Kidney epithelial cell (primary cell): ENCODE measurements at regions not wholly inside any gene's neighbourhood (a gene's known extent, or its start where the extent isn't known, plus 50 kb on each side); places are given as distances from the start of the nearest gene placed in this dataset.

Source experiments
- DNase-seq: peaks from one replicate; pipeline ENCODE4 v3.0.0-alpha.2; 2010; ENCODE audit warnings: low read depth
- H3K27me3 ChIP-seq: 2 replicates; pipeline ENCODE4 v1.6.0; 2011; ENCODE audit warnings: low read length; ENCODE audit not compliant: control insufficient read depth, insufficient read depth
- H3K36me3 ChIP-seq: 2 replicates; pipeline ENCODE4 v1.5.1; 2011; ENCODE audit warnings: low read length; ENCODE audit not compliant: control insufficient read depth, insufficient read depth
- H3K4me3 ChIP-seq: 2 replicates; pipeline ENCODE4 v1.5.1; 2011; ENCODE audit warnings: low read depth, mild to moderate bottlenecking, control low read depth, low read length
- TF ChIP-seq, protein P1 (sequence below): IDR thresholded peaks from 2 replicates; pipeline ENCODE4 v1.5.1; 2011; ENCODE audit warnings: mild to moderate bottlenecking, moderate library complexity, low read length, control low read depth, inconsistent platforms; ENCODE audit not compliant: insufficient read depth, poor library complexity, severe bottlenecking

DNA sequence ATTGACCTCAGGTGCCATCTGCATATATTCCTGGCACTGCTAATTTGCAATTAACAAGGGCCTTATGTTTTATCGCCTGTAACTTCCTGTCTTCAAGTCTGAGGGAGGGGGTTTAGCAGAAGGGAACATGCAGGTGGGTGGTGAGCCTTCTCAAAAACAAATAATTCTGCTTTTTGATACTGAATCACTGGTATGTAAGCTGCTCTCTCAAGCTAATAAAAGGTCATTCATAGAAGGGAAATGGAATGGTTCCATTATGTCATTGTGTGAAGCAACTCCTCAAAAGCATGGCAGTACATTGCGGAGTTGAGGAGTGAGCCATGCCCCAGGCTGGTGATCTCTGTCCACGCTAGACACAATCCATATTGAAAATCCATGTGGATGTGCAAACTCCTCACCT is 414.8 kb upstream of the ID2 start:
- no peak for DNase-seq
- H3K36me3 ChIP-seq: no peaks in the 10 kb centered on the region
- no peak overlapping the region for H3K4me3 ChIP-seq
- TF ChIP-seq, protein P1, sequence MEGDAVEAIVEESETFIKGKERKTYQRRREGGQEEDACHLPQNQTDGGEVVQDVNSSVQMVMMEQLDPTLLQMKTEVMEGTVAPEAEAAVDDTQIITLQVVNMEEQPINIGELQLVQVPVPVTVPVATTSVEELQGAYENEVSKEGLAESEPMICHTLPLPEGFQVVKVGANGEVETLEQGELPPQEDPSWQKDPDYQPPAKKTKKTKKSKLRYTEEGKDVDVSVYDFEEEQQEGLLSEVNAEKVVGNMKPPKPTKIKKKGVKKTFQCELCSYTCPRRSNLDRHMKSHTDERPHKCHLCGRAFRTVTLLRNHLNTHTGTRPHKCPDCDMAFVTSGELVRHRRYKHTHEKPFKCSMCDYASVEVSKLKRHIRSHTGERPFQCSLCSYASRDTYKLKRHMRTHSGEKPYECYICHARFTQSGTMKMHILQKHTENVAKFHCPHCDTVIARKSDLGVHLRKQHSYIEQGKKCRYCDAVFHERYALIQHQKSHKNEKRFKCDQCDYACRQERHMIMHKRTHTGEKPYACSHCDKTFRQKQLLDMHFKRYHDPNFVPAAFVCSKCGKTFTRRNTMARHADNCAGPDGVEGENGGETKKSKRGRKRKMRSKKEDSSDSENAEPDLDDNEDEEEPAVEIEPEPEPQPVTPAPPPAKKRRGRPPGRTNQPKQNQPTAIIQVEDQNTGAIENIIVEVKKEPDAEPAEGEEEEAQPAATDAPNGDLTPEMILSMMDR: no peak
- no peaks in the 10 kb centered on the region for H3K27me3 ChIP-seq

- TF ChIP-seq, protein P1: no peak
- no peak for DNase-seq
Measured at GRCh38 chr2:8267721-8268120, 414.1 kb upstream of the ID2 start.

DNA sequence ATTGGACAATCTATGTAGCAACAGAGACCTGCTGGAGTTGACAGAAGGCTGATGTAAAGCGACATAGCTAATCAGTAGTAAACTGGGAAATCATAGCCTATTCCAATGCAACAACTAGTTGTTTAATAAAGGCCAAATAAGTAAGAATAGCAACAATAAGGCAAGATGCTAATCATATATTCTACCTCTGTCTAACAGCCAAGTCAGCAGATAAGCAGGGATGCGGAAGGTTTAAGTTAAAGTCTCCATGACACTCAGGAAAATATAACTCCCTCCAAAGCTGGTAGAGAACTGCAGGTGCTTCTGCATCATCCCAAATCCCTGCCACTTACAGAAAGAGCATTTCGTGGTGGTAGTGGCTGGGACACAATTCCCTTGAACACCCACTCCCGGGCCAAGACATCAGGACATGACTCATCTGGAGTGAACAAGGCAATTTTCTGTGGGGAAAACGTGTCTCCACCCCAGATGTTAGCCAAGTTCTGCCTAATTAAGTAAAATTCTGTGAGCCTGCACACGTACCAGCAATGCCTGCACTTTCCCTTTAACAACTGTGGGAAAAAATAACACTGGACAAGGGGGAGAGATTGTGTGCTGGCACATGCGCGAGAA is 413.6 kb upstream of the ID2 start:
- H3K27me3 ChIP-seq: no peaks in the 10 kb centered on the region
- TF ChIP-seq, protein P1: no peak
- H3K4me3 ChIP-seq: no peak overlapping the region
- no peaks in the 10 kb centered on the region for H3K36me3 ChIP-seq
- DNase-seq: no peak

More at GRCh38 chr2:8267721-8268120, 414.1 kb upstream of the ID2 start:
- Histone ChIP-seq H3K27me3 (no peaks in the 10 kb centered on the region), H3K36me3 (no peaks in the 10 kb centered on the region), H3K4me3 (no peak overlapping the region)

DNA sequence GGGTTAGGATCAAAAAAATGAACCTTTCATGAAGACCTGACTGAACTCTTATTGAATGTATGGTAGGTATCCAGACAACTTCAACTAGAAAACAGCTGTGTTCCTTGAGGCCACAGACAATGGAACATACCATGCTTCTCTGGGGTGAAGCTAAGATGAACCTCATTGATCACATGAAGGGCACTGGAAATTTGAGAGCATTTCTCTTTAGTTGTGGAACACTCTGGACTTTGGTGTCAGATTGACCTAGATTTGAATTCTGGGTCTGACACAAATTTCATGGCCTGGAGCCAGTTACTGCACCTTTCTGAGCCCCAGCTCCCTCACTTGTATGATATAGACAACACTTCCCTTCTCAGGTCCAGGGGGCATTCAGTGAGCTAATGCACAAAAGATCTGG is 411.2 kb upstream of the ID2 start:
- TF ChIP-seq, protein P1: no peak
- Histone ChIP-seq H3K27me3 (no peaks in the 10 kb centered on the region), H3K36me3 (no peaks in the 10 kb centered on the region), H3K4me3 (no peak overlapping the region)
- DNase-seq: no peak

DNA sequence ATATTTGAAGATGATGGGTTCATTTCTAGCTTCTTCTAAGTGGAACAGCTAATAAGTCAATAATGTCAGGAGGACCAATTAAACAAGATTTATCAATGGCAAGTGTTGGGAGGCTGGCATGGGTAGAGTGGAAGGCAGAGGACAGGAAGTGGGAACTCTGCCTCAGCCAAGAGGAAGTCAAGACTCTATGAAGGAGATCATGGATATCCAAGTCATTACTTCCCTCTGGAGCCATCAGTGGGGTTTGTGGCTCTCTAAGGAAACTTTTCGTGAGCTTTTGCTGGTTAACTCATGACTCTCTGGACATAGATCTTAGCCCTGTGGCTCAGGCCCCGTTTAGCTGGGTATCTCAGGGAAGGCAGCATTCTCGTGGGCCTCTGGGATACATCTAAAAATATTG is 410.4 kb upstream of the ID2 start:
- Histone ChIP-seq H3K36me3 (no peaks in the 10 kb centered on the region), H3K27me3 (no peaks in the 10 kb centered on the region), H3K4me3 (no peak overlapping the region)
- DNase-seq: no peak
- TF ChIP-seq, protein P1: no peak

- Histone ChIP-seq H3K4me3 (no peak overlapping the region), H3K36me3 (no peaks in the 10 kb centered on the region), H3K27me3 (peaks cover 2% of the 10 kb centered on the region)
- TF ChIP-seq, protein P1: no peak
- no peak for DNase-seq
Measured at GRCh38 chr2:8276026-8276425, 405.8 kb upstream of the ID2 start.
